DOHH2 (cell line): ENCODE measurements at regions not wholly inside any gene's neighbourhood (a gene's known extent, or its start where the extent isn't known, plus 50 kb on each side); places are given as distances from the start of the nearest gene placed in this dataset.

Experiments
- CTCF ChIP-seq: fragments of 200-600 bp; sonication (generic); IDR thresholded peaks from one replicate; pipeline ENCODE4 v1.5.1; 2014; ENCODE audit warnings: antibody characterized with exemption, mild to moderate bottlenecking, low read depth, low read length; ENCODE audit not compliant: poor library complexity, severe bottlenecking
- EZH2phosphoT487 ChIP-seq: fragments of 200-600 bp; sonication (generic); IDR thresholded peaks from 2 replicates; pipeline ENCODE4 v1.6.1; 2017; ENCODE audit warnings: borderline replicate concordance, mild to moderate bottlenecking, antibody characterized with exemption, low read length, moderate library complexity, mixed read lengths

GRCh38 chr13:107867701-107868661 lies 347.4 kb downstream of the LIG4 start:
- TF ChIP-seq CTCF (no peak), EZH2phosphoT487 (no peak)
